Muscle of back (tissue), 3 donors: ENCODE measurements at regions not wholly inside any gene's neighbourhood (a gene's known extent, or its start where the extent isn't known, plus 50 kb on each side); places are given as distances from the start of the nearest gene placed in this dataset.

ENCODE experiments used
- DNase-seq, 3 donors: peaks; one replicate each; pipeline versions ENCODE4 v3.0.0 to v3.0.0-alpha.2; 2013

DNA sequence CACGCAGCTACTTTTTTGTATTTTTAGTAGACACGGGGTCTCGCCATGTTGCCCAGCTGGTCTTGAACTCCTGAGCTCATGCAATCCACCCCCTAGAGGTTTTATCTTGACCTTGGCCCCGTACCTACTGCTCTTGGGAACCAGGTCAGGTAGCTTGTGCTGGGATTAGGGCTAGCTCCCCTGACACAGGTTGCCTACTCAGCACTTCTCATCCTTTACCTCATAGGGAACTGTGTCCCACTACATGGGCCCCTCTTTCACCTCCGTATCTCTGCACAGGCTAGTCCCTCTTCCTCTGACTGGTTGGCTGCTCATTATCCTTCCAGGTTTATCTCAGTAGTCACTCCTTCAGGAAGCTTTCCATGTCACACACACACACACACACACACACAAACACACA is 58.0 kb upstream of the ITPRID1 start:
- DNase-seq: no peak

DNA sequence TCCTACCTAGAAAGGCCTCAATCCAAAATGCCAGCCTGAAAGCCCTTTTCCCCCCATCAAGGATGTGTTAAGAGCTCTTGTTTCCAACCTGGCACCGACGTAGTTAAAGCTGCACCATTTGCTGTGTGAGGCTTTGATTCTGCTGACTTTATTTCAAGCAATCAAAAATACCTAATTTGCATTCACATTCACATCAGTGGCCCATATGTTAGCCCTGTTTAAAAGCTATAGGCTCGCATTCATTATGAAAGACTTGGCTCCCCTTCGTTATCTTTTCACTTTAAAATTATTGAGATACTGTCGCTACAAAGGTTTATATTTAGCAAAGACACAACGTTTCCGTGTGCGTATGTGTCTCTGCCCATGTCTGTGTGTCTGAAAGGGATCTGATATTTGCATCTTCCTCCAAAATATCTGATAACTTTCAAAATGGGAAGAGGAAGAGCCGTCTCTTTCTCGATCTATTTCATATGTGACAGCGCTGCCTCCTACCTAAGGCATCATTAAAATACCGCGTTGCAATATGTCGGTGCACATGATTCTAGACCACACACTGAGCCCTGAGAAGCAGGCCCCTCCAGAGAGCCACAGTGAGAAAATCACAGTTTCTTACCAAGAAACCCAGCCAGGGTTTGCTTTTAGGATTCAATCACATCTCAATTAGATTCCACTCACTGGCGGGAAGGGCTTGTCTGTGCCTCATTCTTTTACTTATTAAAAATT is 57.1 kb upstream of the ITPRID1 start:
- DNase-seq: no peak

DNA sequence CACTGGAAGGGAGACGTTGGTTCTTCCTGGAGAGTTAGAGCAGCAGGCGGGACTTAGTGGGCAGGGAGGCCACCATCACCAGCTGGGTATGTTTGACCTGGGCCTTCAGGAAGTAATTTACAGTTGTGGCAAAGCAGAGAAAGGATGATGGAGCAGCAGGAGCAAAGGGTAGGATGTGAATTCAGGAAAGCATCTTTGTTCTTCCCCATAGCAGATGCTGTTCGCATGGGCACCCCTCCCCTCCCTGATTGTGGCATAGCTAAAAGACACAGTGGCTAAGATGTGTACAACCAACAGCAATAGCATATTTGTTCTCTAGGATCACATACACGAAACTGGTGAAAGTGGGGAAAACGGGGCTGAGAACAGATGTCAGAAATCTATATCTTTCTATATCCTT is 56.3 kb upstream of the ITPRID1 start:
- no peak for DNase-seq

- no peak for DNase-seq
Measured at GRCh38 chr7:31458203-31458602, 55.7 kb upstream of the ITPRID1 start.

DNA sequence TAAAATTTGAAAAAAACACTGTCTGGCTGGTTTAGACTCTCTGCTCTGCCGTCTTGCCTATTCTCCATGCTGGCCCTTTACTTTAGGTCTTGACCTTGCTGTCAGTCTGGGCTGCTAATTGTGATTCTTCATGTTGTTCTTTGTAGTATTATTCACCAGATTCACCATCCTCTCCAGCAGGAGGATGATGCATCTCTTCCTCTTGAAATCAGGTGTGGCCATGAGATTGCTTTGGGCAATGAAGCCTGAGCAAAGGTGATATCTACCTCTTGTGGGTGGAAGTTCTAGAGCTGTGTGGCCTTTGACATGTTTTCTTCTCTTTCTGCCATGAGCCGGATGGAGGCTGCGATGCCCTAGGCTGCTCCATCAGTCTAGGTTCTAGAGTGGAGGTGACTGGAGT is 51.3 kb upstream of the ITPRID1 start:
- DNase-seq: no peak
